ENCODE measurements at regions not wholly inside any gene's neighbourhood (a gene's known extent, or its start where the extent isn't known, plus 50 kb on each side); places are given as distances from the start of the nearest gene placed in this dataset.

- no peak for TF ChIP-seq POLR2A (IDR thresholded peaks at IDR 0.05; ENCODE audit: low read depth, low read length)
- TF ChIP-seq CTCF (IDR thresholded peaks at IDR 0.05; ENCODE audit: extremely low read depth in 1 of 2, insufficient read depth in 1 of 2, low read depth in 1 of 2, low read length in 2 of 2), result no peak
- no peak for TF ChIP-seq POLR2AphosphoS5 (IDR thresholded peaks at IDR 0.05; ENCODE audit: insufficient read depth, low read depth, low read length)
- TF ChIP-seq EZH2 (IDR thresholded peaks at IDR 0.05; ENCODE audit: borderline replicate concordance, low read depth, low read length, severe bottlenecking), result no peak
These were observed 1494.8 kb upstream of the DEFB115 start for GRCh38 chr20:29762620-29763019.
